LHCN-M2 (cell line): ENCODE measurements at regions not wholly inside any gene's neighbourhood (a gene's known extent, or its start where the extent isn't known, plus 50 kb on each side); places are given as distances from the start of the nearest gene placed in this dataset.

Experiments used
- DNase-seq: peaks from one replicate; pipeline ENCODE4 v3.0.0-alpha.2; 2012; ENCODE audit warnings: low read depth

DNA sequence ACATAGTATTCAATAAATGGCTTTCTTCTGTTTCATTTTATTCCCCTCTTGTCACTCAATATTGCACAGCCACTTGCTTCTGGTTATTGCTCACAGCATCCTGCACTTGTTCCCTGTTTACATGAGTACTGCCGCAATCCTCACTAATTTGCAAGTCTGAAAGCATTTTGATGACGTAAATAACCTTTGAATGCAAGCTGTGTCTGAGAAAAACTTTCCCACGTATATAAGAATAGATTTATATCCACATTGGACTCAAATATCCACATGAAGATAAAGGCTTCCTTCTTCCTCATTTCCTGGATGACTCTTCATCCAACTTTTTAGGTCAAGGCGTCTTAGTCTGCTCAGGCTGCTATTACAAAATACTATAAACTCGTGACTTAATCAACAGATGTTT is 88.2 kb upstream of the DAP start:
- DNase-seq, result no peak

DNA sequence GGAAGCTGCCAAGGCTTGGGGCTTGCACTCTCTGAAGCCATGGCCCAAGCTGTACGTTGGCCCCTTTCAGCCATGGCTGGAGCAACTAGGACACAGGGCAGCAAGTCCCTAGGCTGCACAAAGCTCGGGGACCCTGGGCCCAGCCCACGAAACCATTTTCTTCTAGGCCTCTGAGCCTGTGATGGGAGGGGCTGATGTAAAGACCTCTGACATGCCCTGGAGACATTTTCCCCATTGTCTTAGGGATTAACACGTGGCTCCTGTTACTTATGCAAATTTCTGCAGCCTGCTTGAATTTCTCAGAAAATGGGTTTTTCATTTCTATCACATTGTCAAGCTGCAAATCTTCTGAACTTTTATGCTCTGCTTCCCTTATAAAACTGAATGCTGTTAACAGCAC is 83.0 kb upstream of the DAP start:
- no peak for DNase-seq

DNA sequence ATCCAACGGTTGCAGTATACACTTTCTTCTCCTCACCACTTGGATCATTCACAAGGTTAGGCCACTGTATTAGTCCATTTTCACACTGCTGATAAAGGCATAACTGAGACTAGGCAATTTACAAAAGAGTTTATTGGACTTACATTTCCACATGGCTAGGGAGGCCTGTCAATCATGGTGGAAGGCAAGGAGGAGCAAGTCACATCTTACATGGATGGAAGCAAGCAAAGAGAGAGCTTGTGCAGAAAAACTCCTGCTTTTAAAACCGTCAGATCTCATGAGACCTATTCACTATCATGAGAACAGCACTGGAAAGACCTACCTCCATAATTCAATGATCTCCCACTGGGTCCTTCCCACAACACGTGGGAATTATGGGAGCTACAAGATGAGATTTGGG is 81.8 kb upstream of the DAP start:
- no peak for DNase-seq

DNA sequence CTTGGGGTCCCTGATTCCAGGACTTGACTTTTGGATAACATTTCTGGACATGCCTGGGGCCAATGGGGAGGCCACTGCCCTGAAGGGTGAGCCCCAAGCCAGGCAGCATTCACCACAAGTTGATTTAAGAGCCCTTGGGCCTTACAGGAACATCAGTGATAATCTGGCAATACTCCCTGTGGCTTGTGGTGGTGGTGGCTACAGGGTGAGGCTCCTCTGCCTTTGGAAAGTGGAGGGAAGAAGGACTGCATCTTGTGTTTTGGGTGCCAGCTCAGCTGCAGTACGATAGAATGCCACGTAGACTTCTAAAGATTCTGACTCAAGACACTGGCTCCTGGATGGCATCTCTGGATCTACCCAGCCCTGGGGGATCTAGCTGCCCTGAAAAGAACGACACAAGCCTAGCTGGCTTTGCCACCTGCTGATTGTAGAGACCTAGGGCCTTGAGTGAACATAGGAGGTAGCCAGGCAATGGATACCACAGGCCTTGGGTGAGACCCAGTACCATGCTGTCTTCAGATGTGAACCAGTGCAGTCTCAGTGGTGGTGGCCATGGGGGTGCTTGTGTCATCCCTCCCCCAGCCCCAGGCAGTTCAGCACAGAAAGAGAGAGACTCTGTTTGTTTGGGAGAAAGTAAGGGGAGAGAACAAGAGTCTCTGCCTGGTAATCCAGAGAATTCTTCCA is 79.0 kb upstream of the DAP start:
- DNase-seq, result no peak

DNA sequence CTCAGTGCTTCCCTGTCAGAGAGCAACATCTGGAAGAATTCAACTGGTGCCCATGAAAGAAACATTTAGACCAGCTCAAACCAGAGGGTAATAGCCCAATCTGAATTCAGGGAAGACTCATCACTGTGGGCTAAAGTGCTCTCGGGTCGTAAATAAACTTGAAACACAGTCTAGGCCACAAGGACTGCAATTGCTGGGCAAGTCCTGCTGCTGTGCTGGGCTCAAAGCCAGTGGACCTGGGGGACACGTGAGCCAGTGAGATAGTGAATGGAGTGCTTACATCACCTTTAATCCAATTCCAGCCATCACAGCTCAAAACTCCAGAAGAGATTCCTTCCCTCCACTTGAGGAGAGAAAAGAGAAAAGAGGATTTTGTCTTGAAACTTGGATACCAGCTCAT is 78.1 kb upstream of the DAP start:
- DNase-seq, result no peak

DNA sequence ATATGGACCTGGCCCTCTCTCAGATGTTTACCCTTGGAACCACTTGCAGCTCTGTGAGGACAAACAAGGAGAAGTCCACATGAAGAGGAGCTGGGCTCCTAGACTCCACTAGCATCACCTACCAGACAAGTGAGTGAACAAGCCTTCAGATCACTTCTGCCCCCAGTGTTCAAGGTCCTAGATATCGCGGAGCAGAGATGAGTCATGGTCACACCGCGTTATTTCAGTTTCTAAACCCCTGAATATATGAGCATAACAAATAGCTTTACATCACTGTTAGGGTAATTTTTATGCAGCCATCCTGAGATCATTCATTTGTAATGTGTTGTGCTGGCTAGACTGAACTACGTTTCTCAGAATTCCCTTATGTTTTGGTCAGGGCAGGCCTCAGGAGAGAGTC is 77.0 kb upstream of the DAP start:
- DNase-seq, result no peak

DNA sequence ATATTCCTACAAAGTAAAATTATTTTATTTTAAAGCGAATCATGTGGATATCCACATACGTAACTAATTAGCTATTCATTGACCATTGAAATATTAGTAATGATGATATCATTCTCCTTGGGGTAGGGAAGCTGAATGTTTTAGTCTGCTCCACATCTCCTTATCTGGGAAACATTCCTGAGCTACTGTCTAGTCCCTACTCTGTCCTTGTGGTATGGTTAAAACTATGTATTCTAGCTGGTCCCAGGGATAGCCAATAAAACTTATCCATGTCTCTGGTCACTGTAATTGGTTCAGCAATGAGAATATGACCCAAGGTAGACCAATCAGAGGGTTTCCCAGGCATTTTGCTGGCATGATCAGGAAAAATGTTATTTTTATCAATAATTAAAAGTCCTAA is 76.0 kb upstream of the DAP start:
- no peak for DNase-seq

DNA sequence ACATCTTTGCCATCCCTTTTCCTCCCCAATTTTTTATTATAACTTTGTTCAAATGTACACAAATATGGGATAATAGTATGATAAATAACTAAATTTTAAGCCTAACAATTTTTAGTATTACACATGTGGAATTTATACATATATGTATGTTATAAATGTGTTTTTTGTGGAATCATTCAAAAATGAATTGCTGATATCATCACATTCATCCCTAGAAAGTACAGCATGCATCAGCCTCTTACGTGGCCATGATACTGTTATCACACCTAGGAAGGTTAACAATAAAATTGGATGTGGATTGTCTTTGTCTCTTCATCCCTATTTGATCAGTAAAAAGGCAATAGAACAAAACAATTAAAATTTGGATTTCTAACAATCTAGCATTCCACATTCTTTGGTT is 73.7 kb upstream of the DAP start:
- no peak for DNase-seq

DNA sequence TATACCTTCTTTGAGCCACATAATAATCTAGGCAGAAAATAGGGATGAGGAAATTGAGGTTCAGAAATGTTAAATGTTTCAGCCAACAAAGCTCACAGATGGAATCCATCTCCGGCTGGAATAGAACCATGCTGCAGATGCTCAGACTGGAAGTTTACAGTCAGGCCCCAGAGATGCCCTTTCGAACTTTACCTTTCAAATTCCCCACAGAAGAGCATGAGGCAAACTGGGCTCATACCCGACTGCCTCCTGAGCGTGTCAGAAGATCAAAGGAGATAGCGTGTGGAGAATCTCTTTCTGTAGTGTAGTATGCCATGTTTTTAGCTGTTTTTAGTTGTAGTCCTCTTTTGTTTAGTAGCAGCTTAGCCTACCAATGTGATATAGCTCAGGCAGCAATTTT is 72.0 kb upstream of the DAP start:
- no peak for DNase-seq

DNA sequence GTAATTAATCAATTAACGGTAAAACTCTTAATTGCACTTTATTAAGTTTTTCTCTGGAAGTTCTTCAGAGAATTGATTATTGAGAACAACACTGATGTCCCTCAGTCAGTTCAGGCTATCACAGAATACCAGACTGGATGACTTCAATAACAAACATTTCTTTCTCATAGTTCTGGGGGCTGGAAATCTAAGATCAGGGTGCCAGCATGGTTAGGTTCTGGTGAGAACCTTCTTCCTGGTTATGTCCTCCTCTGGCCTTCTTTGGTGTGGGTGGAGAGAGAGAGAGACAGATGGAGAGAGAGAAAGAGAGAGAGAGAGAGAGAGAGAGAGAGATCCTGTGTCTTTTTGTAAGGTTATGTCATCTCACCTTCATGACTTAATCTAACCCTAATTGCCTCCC is 71.4 kb upstream of the DAP start:
- DNase-seq, result no peak

DNA sequence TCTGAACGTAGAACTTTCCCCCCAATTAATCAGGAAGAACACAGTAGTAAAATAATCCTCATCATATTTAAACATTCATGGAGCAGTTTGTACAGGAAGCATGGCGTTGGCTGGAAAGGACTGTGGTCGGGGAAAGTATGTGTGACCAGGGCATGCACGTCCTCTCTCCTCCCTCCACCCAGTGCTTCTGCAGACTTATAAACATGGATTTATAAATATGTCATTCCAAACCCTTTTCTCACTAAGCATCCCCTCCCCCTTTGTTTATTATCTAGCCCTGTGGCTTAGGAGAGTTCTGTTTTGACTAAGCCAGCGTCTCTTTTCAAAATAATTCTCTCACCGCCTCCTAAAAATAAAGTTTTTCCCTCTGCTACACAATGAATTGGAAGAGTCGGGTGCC is 70.4 kb upstream of the DAP start:
- peak; percentile 56 for DNase-seq

DNA sequence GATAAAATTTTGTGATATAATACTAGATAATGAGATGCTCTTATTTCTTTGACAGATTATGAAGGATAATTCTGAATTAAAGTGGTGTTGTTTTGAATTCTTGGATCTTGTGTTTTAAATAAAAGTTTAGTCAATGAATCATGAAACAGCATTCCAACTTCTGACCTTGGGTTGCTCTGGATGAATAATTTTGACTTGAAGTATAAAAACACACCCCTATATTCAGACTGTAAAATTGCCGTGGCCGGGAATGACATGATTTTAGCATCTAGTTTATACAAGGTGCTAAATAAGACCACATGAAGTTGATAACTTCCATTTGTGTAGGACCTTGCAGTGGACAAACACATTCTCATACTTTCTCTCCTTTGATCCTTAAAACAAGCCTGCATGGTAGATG is 67.2 kb upstream of the DAP start:
- peak; percentile 33 for DNase-seq

DNA sequence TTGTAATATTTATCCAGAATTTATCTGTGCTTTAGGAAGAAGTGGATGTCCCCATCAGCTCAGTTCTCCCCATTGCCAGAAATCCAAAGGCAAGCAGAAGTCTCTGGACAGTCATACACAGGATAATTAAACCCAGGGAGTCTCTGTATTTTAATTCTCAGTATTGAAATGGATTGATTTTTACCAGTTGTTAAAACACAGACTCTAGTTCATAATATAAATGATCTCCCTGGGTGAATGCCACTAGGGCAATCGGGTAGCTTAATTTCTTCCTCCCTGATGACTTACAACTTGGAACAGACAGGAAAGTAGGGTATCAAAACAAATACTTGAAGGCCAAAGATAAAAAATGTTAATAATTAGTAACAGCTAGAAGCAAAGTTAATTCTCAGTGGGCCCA is 66.5 kb upstream of the DAP start:
- DNase-seq, result no peak

DNA sequence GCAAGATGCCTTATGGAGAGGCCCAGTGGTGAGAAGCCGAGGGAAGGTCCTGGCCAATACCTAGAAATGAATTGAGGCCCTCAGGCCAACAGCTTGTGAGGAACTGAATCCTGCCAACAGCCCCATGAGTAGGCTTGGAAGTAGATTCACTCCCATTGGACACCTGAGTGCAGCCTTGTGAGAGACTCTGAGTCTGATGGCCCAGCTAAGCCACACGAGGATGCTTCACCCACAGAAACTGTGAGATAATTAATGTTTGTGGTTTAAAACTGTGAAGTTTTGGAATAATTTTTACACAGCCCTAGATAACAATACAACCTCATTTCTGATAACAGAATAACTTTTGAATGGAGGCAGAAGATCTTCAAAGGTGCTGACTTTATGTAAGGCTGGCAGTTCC is 65.9 kb upstream of the DAP start:
- no peak for DNase-seq

DNA sequence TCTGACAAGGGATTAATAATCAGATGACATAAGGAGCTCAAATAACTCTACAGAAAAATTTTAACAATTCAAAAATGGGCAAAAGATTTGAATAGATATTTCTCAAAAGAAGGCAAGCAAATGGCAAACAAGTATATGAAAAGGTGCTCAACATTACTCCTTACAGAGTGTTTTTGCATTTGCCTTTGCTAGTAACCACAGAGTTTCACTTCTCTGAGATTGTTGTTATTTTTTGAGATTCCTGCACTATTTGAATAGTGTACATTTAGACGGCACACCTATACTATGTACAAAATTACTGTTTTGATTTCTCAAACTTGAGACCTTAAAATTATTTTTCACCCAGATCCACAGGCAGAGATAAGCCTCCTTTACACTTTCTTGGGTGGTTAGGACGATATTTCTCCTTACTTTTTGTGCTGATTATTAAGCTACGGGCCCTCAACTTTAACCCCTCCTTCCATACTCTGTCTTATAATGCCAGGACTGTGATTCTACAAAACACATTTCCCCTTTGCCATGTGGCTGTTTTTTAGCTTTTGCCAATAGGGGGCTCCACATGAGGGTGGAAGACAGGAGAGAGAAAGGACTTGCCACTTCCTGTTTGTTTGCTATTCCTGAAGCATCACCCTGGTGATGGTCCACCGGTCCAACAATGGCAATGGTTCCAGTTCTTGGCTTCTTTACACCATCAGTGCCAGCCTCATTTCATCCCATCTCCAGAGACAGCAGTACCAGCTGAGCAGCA is 65.0 kb upstream of the DAP start:
- no peak for DNase-seq

DNA sequence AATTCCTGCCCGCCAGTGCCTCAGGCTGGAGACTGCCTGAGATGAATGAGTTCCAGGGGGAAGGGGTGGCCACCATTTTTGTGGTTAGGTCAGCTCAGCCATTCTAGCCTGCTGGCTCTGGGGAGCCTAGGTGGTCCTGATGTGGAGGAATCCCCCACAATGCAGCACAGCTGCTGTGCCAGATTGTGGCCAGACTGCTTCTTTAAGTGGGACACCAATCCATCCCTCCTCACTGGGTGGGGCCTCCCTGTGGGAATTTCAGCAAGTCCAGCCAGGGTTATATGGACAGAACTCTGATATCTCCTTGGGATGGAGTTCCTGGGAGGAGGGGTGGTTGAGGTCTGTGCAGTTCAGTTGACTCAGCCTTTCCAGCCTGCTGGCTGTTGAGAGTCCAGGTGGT is 51.2 kb upstream of the DAP start:
- DNase-seq, result no peak
